ENCODE measurements at regions not wholly inside any gene's neighbourhood (a gene's known extent, or its start where the extent isn't known, plus 50 kb on each side); places are given as distances from the start of the nearest gene placed in this dataset.
A peak's percentile ranks its signal among the peaks of the same experiment; 100 is the strongest.

DNA sequence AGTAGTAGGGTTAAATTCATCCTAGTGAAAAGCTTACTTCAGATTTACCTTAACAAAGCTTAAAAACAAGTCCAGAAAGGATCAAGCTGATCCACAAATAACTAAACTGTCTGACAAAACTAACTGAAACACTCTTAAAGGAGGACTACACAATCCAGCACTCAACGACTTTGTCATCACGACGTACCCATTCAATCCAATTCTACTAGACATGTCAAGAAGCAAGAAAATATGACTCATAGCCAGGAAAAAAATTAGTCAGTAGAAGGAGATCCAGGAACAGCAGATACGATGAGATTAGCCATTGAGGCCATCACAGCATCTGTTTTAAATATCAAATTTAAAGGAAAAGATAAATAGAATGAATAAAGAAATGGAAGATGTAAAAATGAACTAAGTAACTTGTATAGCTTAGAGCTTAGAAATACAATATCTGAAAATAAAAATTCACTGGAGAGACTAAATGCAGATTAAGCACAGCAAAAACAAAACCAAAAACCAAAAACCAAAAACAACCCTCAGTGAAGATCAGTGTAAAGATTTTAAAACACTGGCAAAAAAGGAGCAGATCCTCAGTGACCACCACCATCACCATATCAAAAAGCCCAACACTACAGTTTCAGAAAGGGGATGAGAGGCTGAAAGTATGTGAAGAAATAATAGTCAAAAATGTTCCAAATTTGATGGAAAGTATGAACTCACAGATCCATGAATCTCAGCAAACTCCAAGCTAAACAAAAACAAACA lies 95.0 kb upstream of the CCND2 start:
- Mint-ChIP-seq H3K4me3 (peak overlapping the region; percentile 55), H3K36me3 (ENCODE audit: low read depth) (peaks cover 4% of the 10 kb centered on the region), H3K4me1 (peaks cover 21% of the 10 kb centered on the region), H3K27ac (peak overlapping the region; percentile 92), H3K9me3 (peaks cover 17% of the 10 kb centered on the region), H3K27me3 (no peaks in the 10 kb centered on the region)
- intact Hi-C loops (cut with micrococcal nuclease): loop anchor here (1.0 to 5.0 kb wide), 7 partner anchors 14 to 91 kb away; no protein-coding TSS in a partner anchor
- DNase-seq: peak; percentile 67

DNA sequence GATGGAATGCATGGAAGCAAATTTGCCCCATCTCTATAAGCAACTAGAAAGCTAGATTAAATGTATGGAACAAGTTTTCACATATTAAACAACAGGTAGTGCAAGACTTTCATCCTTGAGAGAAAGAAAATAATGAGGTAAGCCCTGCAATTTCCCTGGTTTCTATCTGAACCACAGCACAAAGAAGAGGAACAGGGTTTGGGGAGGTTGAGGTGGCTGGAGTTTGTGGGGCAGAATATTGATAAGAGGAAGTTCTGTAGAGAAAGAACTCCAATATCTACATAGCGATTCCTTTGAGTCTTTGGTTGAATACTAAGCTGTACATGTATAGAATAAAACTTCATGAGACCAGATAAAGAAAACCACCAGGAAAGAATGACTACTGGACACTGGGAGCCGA lies 96.3 kb upstream of the CCND2 start:
- Mint-ChIP-seq H3K4me1 (peaks cover 27% of the 10 kb centered on the region), H3K36me3 (ENCODE audit: low read depth) (peaks cover 2% of the 10 kb centered on the region), H3K4me3 (no peak overlapping the region)

DNA sequence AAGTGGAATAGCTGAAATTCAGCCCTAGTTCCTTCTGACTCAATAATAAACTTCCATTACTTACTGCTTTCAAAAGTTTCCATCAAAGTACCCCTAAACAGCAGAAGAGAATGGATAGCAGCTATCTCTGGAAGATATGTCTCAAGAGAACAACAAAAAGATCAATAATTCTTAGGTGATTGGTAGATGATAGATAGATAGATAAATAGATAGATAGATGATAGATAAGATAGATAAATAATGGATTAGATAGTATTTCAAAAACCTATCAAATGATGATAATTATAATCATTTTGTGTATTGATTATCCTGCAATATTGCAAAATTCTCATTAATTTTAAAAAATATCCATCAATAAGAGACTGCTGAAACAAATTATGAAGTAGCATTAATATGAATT lies 97.4 kb upstream of the CCND2 start:
- Mint-ChIP-seq H3K4me3 (no peak overlapping the region), H3K36me3 (ENCODE audit: low read depth) (peaks cover 2% of the 10 kb centered on the region), H3K27ac (no peak overlapping the region), H3K9me3 (peaks cover 4% of the 10 kb centered on the region), H3K27me3 (no peaks in the 10 kb centered on the region), H3K4me1 (peaks cover 27% of the 10 kb centered on the region)
- intact Hi-C loops (cut with micrococcal nuclease): loop anchor here (5.0 kb wide), 1 partner anchor 41 kb away; no protein-coding TSS in a partner anchor
- DNase-seq: no peak

More for the DNA sequence above, 96.3 kb upstream of the CCND2 start:
- Mint-ChIP-seq H3K9me3 (peaks cover 7% of the 10 kb centered on the region), H3K27ac (peak overlapping the region; percentile 77), H3K27me3 (no peaks in the 10 kb centered on the region)
- intact Hi-C loops (cut with micrococcal nuclease): loop anchor here (5.0 kb wide), 1 partner anchor 40 kb away; no protein-coding TSS in a partner anchor
- DNase-seq: peak; percentile 28

DNA sequence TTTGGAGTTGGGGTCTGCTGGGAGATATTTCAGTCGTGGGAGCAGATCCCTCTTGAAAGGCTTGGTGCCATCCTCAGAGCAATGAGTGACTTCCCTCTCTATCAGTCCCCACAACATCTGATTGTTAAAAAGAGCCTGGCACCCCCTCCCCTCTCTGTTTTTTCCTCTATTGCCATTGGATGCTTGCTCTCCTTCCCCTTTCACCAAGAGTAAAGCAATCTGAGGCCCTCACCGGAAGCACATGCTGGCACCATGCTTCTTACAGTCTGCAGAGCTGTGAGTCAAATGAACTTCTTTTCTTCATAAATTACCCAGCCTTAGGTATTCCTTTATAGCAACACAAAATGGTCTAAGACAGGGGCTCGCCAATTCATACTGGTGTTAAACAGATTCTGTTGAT lies 99.1 kb upstream of the CCND2 start:
- Mint-ChIP-seq H3K9me3 (peaks cover 4% of the 10 kb centered on the region), H3K27ac (no peak overlapping the region), H3K27me3 (no peaks in the 10 kb centered on the region), H3K36me3 (ENCODE audit: low read depth) (peaks cover 2% of the 10 kb centered on the region), H3K4me1 (peaks cover 38% of the 10 kb centered on the region), H3K4me3 (no peak overlapping the region)
- peak; percentile 46 for DNase-seq
- intact Hi-C loops (cut with micrococcal nuclease): no loop called here

DNA sequence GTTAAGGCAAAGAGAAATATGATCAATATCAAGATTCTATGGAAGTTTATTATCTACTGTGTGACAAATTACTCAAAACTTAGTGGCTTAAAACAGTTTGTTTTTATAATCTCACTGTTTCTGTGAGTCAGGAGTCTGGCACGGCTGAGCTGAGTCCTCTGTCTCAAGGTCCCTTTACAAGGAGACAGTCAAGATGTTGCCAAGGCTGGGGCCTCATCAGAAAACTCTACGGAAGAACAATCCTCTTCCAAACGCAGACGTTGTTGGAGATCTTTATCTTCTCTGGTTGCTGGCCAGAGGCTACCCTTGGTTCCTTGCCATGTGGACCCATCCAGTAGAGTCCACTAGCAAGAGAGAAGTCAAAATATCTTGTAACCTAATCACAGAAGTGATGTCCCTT lies 100.6 kb upstream of the CCND2 start:
- Mint-ChIP-seq H3K36me3 (ENCODE audit: low read depth) (no peaks in the 10 kb centered on the region), H3K4me3 (no peak overlapping the region), H3K9me3 (peaks cover 3% of the 10 kb centered on the region), H3K27me3 (no peaks in the 10 kb centered on the region), H3K27ac (no peak overlapping the region), H3K4me1 (peaks cover 33% of the 10 kb centered on the region)
- intact Hi-C loops (cut with micrococcal nuclease): no loop called here
- DNase-seq: peak; percentile 43

DNA sequence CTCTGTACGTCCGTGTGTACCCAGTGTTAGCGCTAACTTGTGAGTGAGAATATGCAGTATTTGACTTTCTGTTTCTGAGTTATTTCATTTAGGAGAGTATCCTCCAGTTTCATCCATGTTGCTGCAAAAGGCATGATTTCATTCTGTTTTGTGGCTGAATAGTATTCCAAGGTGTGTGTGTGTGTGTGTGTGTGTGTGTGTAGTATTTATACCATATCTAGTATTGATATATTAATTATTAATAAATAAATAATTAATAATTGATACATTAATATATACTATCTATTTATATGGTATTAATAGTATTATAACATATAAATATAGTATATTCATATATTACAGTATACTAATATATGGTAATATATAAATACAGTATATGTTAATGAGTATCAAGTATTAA lies 101.8 kb upstream of the CCND2 start:
- H3K9me3 Mint-ChIP-seq: peaks cover 3% of the 10 kb centered on the region
- intact Hi-C loops (cut with micrococcal nuclease): loop anchor here (2.0 kb wide), 1 partner anchor 97 kb away; no protein-coding TSS in a partner anchor
- no peaks in the 10 kb centered on the region for H3K27me3 Mint-ChIP-seq
- peaks cover 25% of the 10 kb centered on the region for H3K4me1 Mint-ChIP-seq
- no peak for DNase-seq
- H3K36me3 Mint-ChIP-seq (ENCODE audit: low read depth): no peaks in the 10 kb centered on the region
- no peak overlapping the region for H3K4me3 Mint-ChIP-seq
- no peak overlapping the region for H3K27ac Mint-ChIP-seq

DNA sequence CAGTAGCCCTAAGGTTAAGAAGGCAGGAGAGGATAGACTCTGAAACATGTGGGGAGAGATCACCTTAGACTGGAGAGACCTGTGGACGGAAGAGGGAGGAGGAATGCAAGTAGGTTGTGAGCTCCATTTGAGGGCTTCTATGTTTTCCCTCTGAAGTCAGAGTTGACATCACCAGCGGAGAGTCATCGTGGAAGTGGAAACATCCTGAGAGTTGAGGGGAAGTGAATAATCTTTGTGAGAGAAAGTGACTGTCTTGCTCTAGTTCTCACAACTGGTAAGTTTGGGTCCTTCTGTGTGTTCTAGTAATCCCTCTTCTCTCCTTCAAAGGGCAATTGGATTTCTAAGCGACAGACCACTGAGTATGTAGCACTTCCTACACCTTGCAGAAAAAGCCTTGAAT lies 103.6 kb upstream of the CCND2 start:
- Mint-ChIP-seq H3K27ac (peak overlapping the region; percentile 73), H3K4me3 (peak overlapping the region; percentile 5), H3K9me3 (peaks cover 3% of the 10 kb centered on the region), H3K36me3 (ENCODE audit: low read depth) (no peaks in the 10 kb centered on the region), H3K27me3 (no peaks in the 10 kb centered on the region), H3K4me1 (peaks cover 32% of the 10 kb centered on the region)
- DNase-seq: peak; percentile 66
- intact Hi-C loops (cut with micrococcal nuclease): loop anchor here (2.0 kb wide), 1 partner anchor 99 kb away; no protein-coding TSS in a partner anchor

DNA sequence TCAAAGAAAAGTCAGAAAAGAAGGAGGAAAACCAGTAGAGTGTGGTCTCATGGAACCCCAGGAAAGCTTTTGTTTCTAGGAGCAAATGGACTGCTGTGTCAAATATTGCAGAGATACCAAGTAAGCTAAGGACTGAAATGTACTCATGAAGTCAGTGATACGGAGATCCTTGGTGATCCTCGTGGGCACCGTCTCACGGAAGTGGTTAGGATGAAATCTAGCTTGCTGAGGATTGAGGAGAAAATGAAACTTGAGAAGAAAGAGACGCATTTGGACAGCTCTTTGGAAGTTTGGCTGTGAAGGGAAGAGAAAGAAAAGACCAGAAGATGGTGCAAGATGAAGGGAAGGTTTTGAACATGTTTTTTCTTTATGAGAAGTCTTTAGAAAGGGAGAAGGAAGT lies 104.0 kb upstream of the CCND2 start:
- Mint-ChIP-seq H3K36me3 (ENCODE audit: low read depth) (no peaks in the 10 kb centered on the region), H3K4me3 (peak overlapping the region; percentile 5), H3K4me1 (peaks cover 36% of the 10 kb centered on the region), H3K27me3 (no peaks in the 10 kb centered on the region), H3K27ac (peak overlapping the region; percentile 73), H3K9me3 (peaks cover 3% of the 10 kb centered on the region)
- intact Hi-C loops (cut with micrococcal nuclease): no loop called here
- DNase-seq: peak; percentile 50

DNA sequence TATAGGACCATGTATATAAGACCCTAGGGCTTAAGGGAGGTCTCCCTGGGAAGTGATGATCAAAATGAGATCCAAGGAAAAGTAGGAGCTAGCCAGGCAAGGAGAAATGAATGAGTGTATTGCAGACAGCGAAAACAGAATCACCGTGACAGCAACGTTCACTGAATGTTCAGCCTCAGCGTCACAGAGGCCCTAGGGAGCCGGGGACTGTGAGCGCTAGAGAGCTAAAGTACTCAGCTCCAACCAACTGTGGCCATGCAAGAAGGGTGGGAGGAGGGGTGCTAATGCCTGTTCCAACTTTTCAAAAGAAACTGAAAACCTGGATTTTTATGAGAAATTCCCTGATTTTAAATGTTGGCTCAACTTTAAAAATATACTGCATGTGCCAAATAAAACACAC lies 105.5 kb upstream of the CCND2 start:
- intact Hi-C loops (cut with micrococcal nuclease): no loop called here
- H3K4me3 Mint-ChIP-seq: no peak overlapping the region
- H3K4me1 Mint-ChIP-seq: peaks cover 39% of the 10 kb centered on the region
- H3K9me3 Mint-ChIP-seq: peaks cover 3% of the 10 kb centered on the region
- DNase-seq: peak; percentile 47
- H3K27me3 Mint-ChIP-seq: no peaks in the 10 kb centered on the region
- no peak overlapping the region for H3K27ac Mint-ChIP-seq
- H3K36me3 Mint-ChIP-seq (ENCODE audit: low read depth): no peaks in the 10 kb centered on the region

DNA sequence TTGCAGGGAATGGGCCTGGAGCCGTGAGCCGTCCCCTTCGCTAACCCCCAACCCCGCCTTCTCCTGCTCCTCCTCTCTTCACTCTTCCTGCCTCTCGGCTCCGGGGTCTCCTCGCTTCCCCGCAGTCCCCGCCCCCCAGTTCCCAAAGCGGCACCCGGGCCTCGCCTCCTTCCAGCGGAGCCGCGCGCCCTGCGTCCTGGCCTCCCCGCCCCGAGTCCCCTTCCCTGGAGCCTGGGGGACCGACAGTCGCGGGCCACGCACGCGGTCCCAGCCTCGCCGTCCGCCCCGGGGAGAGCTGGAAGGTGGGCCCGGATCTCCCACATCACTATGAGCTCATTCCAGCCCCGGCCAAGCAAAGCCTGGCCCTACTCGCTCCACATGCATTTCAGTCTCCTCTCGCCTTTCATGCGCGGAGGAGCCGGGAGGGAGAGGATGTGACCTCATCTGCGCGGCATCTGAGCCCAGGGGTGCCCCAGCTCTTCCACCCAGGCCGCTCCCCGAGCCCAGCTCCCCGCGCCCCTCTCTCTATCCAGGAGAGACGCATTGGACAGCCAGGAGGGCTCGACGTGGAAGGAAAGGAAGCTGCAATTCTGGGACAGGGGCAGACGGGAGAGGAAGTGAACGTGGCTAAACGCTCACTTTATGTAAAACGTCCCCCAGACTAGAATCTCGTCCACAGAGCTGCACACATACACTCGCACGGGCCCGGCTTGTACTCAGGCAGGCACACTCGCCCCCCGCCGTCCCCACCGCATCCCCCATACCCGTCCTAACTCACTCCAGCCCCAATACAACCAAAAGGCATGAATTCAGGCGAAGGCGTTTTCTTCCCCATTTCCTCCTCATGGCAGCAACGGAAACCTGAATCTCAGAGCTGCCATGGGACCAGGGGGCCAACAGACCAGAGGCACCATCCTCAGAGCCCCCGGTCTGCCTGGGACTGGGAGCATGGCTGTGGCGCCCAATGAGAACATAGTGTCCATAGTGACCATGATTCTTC lies 108.7 kb upstream of the CCND2 start:
- peaks cover 2% of the 10 kb centered on the region for H3K36me3 Mint-ChIP-seq (ENCODE audit: low read depth)
- intact Hi-C loops (cut with micrococcal nuclease): loop anchor here (2.0 kb wide), 1 partner anchor 14 kb away; no protein-coding TSS in a partner anchor
- peak overlapping the region; percentile 95 for H3K27ac Mint-ChIP-seq
- peaks cover 12% of the 10 kb centered on the region for H3K9me3 Mint-ChIP-seq
- peak overlapping the region; percentile 84 for H3K4me3 Mint-ChIP-seq
- peaks cover 49% of the 10 kb centered on the region for H3K4me1 Mint-ChIP-seq
- DNase-seq: peak; percentile 91
- no peaks in the 10 kb centered on the region for H3K27me3 Mint-ChIP-seq

DNA sequence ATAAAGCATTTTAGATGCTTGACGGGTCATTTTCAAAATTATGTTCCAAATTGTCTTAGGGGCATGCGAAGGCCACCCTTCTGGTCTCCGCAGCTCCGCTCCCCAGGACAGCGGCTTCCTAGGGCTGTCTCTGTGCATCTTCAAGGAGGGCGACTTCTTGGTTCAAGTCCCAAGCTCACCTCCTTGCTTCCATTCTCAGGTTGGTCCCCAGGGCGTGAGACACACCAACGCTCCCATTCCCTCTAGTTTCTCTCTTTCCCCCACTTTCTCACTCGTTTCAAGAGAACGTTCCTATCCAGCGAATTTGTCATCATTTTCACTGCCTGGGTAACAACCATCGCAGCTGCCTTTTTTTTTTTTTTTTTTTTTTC lies 109.4 kb upstream of the CCND2 start:
- intact Hi-C loops (cut with micrococcal nuclease): loop anchor here (2.0 kb wide), 1 partner anchor 15 kb away; no protein-coding TSS in a partner anchor
- peaks cover 2% of the 10 kb centered on the region for H3K36me3 Mint-ChIP-seq (ENCODE audit: low read depth)
- H3K4me3 Mint-ChIP-seq: peak overlapping the region; percentile 84
- no peaks in the 10 kb centered on the region for H3K27me3 Mint-ChIP-seq
- peaks cover 49% of the 10 kb centered on the region for H3K4me1 Mint-ChIP-seq
- H3K9me3 Mint-ChIP-seq: peaks cover 12% of the 10 kb centered on the region
- peak; percentile 58 for DNase-seq
- peak overlapping the region; percentile 95 for H3K27ac Mint-ChIP-seq

DNA sequence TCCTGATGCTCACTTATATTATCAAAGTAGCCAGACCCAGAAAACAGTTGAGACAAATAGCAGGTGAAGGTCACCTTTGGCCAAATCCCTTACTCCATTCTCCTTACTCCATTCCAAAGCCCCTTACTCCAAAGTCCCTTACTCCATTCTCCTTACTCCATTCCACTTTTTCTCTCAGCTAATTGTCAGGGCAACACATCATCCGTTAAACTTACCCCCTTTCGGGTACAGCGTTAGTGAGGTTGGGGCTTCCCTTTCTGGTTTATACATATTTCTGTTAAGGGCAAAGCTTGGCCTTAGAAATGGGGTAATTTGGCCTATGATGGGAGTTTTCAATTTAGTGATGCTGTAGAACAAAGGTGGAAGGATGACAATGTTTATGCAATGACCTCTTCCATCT lies 111.8 kb upstream of the CCND2 start:
- peaks cover 60% of the 10 kb centered on the region for H3K4me1 Mint-ChIP-seq
- peaks cover 8% of the 10 kb centered on the region for H3K9me3 Mint-ChIP-seq
- H3K36me3 Mint-ChIP-seq (ENCODE audit: low read depth): peaks cover 3% of the 10 kb centered on the region
- peak; percentile 44 for DNase-seq
- H3K27me3 Mint-ChIP-seq: no peaks in the 10 kb centered on the region
- H3K4me3 Mint-ChIP-seq: no peak overlapping the region
- peak overlapping the region; percentile 68 for H3K27ac Mint-ChIP-seq
- intact Hi-C loops (cut with micrococcal nuclease): no loop called here

DNA sequence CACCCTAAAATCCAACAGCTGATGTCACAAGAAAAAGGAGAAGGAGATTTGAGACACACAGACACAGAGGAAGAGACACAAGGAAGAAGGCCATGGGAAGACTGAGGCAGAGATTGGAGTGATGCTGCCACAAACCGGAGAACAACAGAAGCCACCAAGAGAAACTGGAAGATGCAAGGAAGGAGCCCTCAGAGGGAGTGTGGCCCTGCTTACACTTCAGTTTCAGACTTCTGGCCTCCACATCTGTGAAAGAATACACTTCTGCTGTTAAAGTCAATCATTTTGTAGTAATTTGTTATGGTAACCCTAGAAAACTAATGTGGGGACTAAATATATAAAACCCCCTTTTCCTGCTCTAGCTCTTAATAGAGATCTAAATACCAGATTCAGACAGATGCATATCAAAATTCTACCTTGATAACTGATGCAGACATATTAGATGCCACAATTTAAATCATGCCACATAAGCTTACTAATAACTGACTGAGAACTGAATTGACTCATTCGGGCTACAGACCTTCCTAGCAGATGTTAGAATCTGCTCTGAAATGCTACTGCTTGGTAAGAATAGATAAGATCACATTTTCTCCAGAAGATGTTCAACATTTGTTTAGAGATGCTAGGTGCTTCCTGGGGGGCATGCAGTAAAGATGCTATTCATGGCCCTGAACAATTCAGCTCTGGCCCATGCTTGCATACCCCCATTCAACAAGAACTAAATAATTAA lies 113.1 kb upstream of the CCND2 start:
- no peaks in the 10 kb centered on the region for H3K27me3 Mint-ChIP-seq
- H3K4me3 Mint-ChIP-seq: peak overlapping the region; percentile 29
- intact Hi-C loops (cut with micrococcal nuclease): loop anchor here (1.0 kb wide), 2 partner anchors 8 to 14 kb away; no protein-coding TSS in a partner anchor
- H3K36me3 Mint-ChIP-seq (ENCODE audit: low read depth): peaks cover 6% of the 10 kb centered on the region
- H3K9me3 Mint-ChIP-seq: peaks cover 12% of the 10 kb centered on the region
- peak overlapping the region; percentile 83 for H3K27ac Mint-ChIP-seq
- peak; percentile 59 for DNase-seq
- peaks cover 67% of the 10 kb centered on the region for H3K4me1 Mint-ChIP-seq
